GM18519 (cell line): ENCODE measurements at regions not wholly inside any gene's neighbourhood (a gene's known extent, or its start where the extent isn't known, plus 50 kb on each side); places are given as distances from the start of the nearest gene placed in this dataset.
"Not testable (repeated sequence)": the region's sequence is repeated elsewhere in the genome, so short reads cannot be mapped to it uniquely, and the experiment has no call there.

ENCODE experiments used
- ATAC-seq: cut with Tn5 transposase; IDR thresholded peaks from one replicate; pipeline ENCODE4 v1.9.1; 2021; ENCODE audit warnings: mild to moderate bottlenecking, moderate library complexity; ENCODE audit not compliant: unreplicated experiment, low FRiP score

DNA sequence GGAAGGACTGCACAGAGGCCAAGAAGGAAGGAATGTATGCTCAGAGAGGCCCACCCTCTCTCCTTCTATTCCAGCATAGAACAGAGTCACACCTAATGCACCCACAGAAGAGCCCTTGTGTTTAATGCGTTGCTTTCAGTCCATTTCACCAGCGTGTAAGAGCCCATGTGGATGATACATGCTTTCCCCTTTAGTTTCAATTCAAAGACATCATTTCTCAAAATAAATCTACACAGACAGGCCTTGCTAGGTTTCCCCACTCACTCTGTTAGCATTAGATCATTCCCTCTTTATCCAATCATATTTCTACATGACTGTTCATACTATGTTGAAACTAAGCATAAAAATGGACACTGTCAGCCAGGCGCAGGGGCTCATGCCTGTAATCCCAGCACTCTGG, 331.5 kb downstream of the CEP170 start:
- ATAC-seq: not testable (repeated sequence)

DNA sequence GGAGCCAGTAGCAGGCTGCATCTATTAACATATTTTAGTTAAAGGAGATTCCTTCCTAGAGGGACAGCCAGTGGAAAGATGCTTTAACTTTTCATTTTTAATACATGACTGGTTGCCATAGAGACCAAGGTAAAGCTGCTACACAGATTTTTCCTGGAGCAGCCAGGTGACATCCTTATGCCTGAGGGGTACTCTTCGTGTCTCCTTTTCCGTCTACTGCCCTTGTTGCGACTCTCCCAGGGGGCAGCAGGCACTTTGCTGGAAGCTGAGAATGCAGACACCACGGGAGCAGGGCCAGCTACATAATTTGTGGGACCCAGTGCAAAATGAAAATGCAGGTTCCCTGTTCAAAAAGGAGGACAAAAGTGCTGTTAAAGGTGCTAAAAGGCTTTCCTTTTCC, 340.4 kb downstream of the CEP170 start:
- ATAC-seq: not testable (repeated sequence)

DNA sequence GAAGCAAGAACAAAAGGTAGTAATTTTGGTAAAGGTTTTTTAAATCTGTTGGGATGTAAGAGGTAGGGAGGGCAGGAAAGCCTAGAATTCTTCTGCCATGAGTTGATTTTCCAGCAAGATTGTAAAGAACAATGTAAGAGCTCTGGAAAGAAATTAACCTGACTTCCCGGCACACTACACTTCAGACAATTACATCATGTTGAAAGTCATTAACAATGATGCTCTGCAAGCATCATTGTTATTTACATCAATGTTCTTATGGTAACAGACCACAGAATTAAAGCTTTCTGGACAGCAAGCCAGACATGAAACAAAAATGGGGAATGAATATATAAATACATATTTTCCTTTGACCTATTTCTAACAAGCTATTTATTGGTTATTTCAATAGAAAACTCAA, 342.2 kb downstream of the CEP170 start:
- ATAC-seq: not testable (repeated sequence)

DNA sequence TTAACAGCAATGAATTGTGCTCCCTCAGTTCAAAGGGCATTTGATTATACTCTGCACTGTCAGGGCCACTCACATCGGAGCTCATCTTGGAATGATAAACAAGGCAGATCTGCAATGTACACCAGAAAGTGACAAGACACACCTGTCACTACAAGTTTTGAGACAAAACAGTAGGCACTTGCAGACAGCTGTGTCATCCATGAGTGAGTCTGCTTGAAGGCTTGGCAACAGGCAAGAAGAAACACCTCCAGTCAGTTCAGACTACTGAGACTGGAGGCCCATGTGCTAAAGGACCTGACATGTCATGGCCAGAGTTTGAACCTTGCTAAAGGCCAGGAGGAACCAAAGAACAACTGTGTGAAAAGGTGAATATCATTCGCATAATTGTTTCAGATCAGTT, 354.5 kb downstream of the CEP170 start:
- ATAC-seq: not testable (repeated sequence)

DNA sequence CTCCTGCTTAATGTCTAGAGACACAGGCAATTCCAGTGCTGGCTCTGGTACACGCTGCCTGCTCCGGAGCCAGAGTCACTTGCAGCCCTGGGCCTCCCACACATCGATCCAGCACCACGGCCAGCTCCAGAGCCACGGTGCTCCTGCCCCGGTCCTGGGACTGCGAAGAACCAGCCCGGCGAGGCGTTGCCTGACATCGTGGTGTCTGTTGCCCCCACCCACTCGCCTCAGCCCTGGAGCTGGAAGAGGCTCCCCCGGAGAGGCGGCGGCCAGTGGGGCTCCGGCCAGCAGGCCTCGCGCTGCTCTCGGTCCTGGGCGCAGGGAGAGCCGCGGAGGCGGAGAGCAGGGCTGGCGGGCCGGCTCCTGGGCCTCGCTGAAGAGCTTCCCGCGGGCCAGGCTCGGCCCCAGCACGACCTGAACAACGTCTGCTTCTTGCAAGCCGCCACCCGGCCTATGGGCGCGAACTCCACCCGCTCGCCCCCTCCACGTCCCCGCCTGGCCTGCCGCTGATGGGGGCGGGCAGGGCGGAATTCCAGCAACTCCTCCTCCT, 364.8 kb downstream of the CEP170 start:
- no peak for ATAC-seq

DNA sequence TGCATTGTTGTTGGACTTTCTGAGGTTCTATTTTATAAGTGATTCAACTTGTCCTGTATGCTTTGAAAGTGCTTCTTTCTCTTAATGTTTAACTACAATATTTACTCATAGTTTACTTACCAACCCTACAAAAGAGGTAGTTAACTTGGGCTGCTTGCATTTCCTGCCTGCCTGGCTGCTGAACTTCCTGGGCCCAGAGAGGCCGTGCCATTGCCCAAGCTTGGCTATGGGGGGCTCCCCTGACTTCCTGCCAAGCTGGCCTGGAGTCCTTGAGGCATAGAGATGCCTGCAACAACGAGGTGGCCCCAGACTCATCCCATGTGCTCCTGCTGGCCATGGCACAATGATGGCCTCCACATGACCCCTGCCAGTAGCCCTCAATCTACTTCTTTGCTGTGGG, 361.6 kb upstream of the PLD5 start:
- no peak for ATAC-seq

DNA sequence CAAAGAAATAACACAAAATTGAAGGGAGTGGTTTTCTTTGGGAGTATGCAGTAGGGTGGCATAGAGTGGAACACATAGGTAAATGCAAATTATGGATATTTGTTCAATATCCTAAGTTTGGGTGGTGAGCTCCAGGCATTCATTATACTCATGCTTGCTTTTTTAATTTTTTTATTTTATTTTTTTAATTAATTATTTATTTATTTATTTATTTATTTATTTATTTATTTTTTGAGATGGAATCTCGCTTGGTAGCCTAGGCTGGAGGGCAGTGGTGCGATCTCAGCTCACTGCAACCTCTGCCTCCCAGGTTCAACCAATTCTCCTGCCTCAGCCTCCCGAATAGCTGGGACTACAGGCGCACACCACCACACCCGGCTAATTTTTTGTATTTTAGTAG, 355.5 kb upstream of the PLD5 start:
- ATAC-seq: not testable (repeated sequence)

DNA sequence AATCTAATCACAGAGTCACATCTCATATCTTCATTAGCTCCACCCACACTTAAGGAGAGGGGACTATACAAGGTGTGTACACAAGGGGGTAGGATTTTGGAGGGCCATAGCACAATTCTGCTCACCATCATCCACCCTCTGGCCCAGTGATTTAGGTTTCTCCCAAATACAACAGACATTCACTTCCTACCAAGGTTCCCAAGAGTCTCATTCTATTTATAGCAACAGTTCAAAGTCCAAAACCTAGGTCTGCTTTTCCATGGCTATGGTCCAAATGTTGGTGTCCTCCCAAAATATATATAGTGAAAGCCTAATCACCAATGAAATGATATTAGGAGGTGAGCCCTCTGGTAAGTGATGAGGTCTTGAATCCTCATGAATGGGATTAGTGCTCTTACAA, 353.2 kb upstream of the PLD5 start:
- ATAC-seq: no peak

DNA sequence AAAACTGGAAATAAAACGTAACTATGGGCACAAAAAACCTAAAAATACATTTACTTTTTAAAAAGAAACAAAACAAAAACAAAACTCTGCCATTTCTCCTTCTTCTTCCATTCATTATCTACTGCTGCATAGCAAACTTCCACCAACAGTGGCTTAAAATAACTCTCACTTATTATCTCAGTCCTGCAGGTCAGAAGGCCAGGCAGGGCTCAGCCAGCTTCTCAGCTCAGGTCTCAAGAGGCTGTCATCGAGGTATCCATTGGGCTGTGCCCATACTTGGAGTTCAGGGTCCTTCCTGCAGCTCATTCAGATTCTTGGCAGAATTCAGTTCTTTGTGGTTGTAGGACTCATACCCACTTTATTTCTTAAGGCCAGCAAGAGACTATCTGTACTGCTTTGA, 352.7 kb upstream of the PLD5 start:
- ATAC-seq: no peak

DNA sequence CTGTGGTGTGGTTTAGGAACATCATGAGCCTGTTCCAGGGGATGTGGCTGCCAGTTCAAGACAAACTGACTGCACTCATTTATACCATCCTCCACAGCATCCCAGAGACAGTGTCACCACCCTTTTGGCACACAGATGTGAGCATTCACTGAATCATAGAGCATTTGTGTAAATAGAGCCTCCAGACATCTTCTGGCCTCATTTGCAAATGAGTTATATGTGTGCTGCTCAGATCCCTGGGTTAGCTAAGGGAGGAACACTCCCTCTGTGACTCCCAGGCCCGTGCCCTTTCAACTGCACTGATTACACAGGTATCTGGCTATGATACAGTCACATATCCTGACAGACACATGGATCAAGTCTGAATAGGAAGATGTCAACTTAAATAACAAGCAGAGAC, 351.5 kb upstream of the PLD5 start:
- ATAC-seq: no peak

DNA sequence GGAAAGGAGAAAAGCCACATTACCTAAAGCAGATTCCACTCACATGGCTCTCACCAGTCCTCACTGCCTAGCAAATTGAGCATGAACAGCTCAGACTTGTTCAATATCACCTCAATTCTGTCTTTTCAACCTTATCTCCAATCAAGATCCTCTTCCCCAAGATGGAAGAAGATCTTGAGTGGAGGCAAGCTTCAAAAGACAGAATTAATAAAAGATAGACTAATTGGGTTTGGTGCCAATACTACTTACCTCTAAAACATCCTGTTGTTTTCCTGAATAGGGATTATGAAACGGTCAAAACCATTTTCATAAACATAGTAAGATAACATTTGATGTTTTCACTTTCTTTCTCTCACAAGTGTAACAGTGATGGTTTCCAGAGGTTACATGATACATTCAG, 349.2 kb upstream of the PLD5 start:
- ATAC-seq: no peak

DNA sequence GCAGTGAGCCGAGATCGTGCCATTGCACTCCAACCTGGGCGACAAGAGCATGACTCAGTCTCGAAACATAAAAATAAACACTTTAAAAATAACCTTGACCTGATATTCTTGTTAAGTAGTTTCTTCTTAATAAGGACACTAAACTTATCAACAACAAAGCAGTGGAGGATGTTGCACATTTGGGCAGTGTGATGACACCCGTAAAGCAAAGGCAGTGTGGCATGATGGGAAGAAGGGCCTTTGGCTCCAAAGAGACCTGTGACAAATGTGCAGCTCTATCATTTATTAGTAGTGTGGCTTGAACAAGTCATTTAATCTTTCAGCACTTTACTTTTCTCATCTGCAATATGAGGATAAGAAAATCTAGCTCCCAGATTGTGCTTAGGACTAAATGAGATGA, 348.0 kb upstream of the PLD5 start:
- no peak for ATAC-seq

DNA sequence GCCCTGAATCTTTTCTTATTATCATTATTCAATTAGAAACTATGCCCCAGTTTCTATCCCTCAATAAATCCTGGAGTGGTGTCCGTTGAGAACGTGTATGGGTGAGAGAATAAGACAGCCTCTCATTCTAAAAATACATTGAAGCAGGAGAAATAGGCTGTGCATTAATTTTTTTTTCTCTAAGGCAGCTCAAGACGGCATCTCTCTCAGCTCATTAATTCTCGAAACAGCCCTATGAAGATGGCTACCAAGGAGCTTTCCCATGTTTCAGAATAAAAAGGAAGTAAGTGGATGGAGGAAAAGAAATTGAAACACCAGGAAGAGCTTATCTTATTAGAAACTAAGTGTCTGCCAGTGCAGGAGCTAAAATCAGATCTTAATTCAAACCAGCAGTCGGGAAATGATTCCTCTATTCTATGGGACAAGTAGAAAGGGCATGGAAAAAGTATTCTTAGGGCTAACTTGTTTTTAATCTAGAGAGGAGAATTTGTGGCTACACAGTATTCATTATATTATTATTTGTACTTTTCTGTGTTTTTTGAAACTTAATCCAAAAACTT, 347.1 kb upstream of the PLD5 start:
- ATAC-seq: no peak

DNA sequence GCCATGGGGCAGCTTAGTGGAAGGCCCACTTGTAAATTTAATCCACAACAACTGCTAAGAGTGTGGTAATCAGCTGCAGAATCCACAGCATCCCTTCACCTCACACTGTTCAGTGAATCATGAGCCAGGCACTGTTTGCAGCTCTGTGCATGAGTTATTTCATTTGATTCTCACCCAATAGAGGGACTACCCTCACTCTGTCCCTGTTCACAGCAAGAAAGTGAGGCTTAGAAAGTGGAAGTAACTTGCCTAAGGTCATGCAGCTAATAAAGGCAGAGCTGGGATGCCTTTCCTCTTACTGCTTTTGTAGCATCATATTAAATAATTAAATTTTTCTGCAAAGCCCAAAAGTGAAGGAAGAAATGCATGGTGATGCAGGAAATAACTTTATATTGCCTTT, 346.5 kb upstream of the PLD5 start:
- ATAC-seq: no peak

DNA sequence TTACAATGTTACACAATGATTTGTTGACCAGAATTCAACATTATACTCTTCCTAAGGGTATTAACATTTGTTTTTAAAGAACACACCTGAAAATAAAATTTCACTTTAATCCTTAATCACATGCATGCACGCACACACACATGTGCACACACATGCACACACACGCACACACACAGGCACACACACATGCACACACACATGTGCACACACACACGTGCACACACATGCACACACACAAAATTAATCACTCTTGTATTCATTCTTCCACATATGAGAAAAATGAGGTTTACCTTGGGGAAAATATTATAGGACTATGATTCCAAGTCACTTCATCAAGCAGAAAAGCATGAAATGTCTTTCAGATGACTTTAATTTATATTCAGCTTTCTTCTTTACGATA, 331.8 kb upstream of the PLD5 start:
- no peak for ATAC-seq

DNA sequence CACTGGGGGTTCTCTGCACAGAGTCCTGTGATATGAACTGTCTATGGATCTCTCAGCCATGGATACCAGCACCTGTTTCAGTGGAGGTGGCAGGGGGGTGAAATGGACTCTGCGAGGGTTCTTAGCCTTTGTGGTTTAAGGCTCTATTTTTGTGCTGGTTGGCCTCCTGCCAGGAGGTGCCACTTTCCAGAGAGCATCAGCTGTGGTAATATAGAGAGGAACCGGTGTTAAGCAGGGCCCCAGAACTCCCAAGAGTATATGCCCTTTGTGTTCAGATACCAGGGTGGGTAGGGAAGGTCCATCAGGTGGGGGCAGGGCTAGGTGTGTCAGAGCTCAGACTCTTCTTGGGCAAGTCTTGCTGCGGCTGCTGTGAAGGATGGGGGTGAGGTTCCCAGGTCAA, 330.0 kb upstream of the PLD5 start:
- ATAC-seq: no peak

DNA sequence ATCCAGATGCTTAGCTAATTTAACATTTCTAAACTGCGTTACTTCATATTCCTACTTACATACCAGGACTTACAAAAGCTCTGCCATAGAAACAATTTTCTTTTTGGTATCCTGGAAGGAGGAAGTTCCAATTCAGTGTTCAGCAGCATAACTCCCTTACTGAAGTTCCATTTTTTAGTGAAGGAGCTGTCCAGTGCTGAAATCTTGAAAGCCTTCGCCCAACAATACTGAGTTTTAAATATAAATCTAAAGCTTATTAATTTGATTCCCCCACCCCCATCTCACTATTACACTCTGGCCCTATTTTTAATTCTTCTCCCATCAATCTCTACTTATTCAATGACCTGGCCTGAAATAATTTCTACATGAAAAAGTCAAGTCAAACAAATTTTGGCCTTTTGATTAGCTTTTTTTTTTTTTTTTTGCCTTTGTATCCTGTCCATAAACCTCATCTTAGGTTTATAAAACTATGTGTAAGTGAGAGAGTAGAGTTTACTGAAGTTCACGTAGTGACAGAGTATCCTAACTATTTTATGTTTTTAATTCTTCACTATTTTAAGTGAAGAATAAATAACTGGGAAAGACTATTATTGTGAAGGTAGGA, 323.0 kb upstream of the PLD5 start:
- no peak for ATAC-seq

DNA sequence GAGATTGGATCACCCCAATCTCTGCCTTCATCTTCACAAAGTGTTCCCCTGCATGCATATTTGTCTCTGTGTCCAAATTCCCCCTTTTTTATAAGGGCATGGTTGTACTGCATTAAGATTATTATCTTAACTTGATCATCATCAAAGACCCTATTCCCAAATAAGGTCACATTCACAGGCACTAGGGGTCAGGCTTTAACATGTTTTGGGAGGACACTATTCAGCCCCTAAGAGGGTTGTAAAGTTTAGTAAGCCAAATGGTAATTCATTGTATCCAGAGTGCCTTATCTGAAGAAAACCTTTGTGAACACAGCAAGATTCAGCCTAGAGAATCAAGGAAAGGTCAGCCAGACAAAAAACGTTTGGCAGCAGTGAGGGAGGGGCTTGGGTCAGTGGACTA, 317.6 kb upstream of the PLD5 start:
- no peak for ATAC-seq

DNA sequence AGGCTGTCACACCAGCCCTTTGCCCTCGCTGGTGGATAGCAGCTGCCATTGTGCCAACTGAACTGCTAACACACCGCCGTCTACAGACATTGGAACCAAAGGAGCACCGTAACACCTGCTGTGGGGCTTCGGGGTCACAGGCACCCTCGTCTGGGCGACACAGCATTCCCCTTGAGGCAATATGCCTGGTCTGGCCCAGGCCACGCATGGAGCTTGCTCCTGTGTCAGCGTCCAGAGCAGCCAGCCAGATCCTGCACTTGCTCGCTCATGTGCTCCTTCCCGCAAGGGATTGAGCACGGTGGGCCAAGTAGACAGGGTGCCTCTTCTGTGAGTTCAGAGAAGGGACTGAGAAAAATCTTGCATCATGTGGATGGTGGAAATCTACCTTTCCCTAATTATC, 314.6 kb upstream of the PLD5 start:
- ATAC-seq: no peak

DNA sequence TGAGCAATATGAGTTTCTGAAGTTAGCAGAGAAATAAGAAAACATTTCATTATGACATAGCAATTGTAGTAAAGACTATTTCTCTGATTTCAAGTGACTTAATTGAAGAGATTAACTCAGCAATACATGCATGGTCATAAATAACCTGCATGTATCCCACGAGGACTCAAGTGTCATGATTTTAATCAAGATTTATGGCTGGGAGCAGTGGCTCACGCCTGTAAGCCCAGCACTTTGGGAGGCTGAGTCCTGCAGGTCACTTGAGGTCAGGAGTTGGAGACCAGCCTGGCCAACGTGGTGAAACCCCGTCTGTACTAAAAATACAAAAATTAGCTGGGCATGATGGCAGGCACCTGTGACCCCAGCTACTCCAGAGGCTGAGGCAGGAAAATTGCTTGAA, 311.9 kb upstream of the PLD5 start:
- ATAC-seq: no peak

DNA sequence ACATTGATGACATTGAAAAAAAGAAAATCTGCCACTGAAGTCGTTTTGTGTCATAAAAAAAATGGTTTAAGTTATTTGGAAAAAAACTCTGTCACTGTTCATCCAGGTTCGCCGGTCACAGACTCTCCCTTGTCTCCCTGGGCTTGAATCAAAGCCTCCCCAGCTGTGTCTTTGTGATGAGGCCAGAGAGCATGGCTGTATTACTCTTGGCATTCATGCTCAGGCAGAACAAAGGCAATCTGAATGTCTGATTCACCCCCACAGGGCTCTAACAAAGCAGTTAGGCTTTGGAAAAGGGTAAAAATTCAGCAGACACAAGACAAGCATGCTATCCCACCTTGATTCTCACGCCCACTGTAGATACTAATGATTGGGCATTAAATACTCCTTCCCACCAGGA, 304.3 kb upstream of the PLD5 start:
- ATAC-seq: no peak

DNA sequence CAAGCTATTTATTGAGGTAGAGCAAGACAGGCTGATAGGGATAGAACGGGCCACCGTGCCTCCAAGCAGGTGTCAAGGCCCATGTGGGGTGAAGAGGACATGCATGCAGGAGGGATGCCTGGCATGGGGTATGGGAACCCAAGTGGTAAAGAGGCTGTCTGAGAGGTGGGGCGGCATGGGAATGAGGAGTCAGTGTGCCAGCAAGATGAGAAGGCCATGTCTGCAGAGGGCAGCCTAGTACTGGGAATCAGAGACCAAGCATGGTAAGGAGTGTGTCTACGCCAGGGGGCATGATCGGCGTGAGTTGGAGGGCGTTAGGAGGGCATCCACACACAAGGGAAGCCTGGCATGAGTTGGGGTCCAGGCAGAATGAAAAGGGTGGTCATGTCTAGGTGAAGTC, 303.7 kb upstream of the PLD5 start:
- no peak for ATAC-seq

DNA sequence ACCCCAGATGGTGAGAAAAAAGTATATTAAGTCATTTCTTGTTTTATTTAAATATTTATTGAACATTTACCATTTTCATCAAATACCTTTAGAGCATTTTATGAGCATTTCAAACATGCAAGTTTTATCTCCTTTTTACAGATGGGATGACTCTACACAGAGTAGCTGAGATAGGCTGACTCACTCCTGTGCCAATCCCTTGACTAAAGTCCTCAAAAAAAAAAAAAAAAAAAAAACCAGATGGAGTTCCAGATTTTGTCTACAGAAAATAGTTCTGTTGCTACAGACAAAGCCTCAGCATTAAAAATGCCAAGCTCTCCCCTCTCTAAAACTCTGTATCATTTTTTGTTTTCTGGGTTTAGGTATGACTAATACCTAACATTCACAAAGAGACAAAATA, 303.0 kb upstream of the PLD5 start:
- ATAC-seq: no peak
